NT2/D1 (cell line): ENCODE measurements at regions not wholly inside any gene's neighbourhood (a gene's known extent, or its start where the extent isn't known, plus 50 kb on each side); places are given as distances from the start of the nearest gene placed in this dataset.

Experiments used
- SUZ12 ChIP-seq: IDR thresholded peaks from 2 replicates; pipeline ENCODE4 v1.6.1; 2011; ENCODE audit not compliant: insufficient read length, insufficient read depth; ENCODE audit errors: extremely low read depth
- YY1 ChIP-seq: IDR thresholded peaks from 2 replicates; pipeline ENCODE4 v1.6.1; 2011; ENCODE audit not compliant: insufficient read length, insufficient read depth
- ZNF274 ChIP-seq: IDR thresholded peaks from 2 replicates; pipeline ENCODE4 v1.6.1; 2011; ENCODE audit warnings: mild to moderate bottlenecking, low read depth, low read length

GRCh38 chr20:4342609-4343008 lies 93.5 kb upstream of the ADRA1D start:
- no peak for TF ChIP-seq YY1
- no peak for TF ChIP-seq SUZ12
- TF ChIP-seq ZNF274: no peak
